ENCODE measurements at regions not wholly inside any gene's neighbourhood (a gene's known extent, or its start where the extent isn't known, plus 50 kb on each side); places are given as distances from the start of the nearest gene placed in this dataset.

- Histone ChIP-seq H3K36me3 (ENCODE audit: insufficient read depth, low read length, poor library complexity, severe bottlenecking) (no peaks in the 10 kb centered on the region), H3K27ac (ENCODE audit: low read depth, low read length, poor library complexity, severe bottlenecking) (no peak overlapping the region), H3K4me1 (ENCODE audit: insufficient read depth, low read length, poor library complexity, severe bottlenecking) (no peaks in the 10 kb centered on the region), H3K4me3 (ENCODE audit: low read depth, low read length, poor library complexity, severe bottlenecking) (no peak overlapping the region), H3K9me3 (ENCODE audit: low read depth, low read length, poor library complexity, severe bottlenecking) (no peaks in the 10 kb centered on the region), H3K27me3 (replicated peaks; ENCODE audit: insufficient read depth, low read depth, low read length, poor library complexity) (no peaks in the 10 kb centered on the region)
- TF ChIP-seq EZH2 (IDR thresholded peaks at IDR 0.05; ENCODE audit: borderline replicate concordance, low read depth, low read length, poor library complexity, severe bottlenecking) = no peak
- TF ChIP-seq, protein P1, sequence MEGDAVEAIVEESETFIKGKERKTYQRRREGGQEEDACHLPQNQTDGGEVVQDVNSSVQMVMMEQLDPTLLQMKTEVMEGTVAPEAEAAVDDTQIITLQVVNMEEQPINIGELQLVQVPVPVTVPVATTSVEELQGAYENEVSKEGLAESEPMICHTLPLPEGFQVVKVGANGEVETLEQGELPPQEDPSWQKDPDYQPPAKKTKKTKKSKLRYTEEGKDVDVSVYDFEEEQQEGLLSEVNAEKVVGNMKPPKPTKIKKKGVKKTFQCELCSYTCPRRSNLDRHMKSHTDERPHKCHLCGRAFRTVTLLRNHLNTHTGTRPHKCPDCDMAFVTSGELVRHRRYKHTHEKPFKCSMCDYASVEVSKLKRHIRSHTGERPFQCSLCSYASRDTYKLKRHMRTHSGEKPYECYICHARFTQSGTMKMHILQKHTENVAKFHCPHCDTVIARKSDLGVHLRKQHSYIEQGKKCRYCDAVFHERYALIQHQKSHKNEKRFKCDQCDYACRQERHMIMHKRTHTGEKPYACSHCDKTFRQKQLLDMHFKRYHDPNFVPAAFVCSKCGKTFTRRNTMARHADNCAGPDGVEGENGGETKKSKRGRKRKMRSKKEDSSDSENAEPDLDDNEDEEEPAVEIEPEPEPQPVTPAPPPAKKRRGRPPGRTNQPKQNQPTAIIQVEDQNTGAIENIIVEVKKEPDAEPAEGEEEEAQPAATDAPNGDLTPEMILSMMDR (conservative IDR thresholded peaks at IDR 0.05; ENCODE audit: low read depth, low read length) = no peak
- no peak for DNase-seq (ENCODE audit: low spot score)
- no TSS peak for BruUV-seq (replicated peaks)
- POLR2A ChIA-PET (ENCODE audit: low non-redundant PET) = no interaction called here
- CTCF ChIA-PET = no interaction called here
- intact Hi-C loops (cut with micrococcal nuclease; ENCODE audit: unreplicated experiment) = no loop called here
Observed at GRCh38 chr15:39486621-39487457, 94.0 kb upstream of the THBS1 start.

- BruUV-seq (replicated peaks) = no TSS peak
- ChIA-PET POLR2A (ENCODE audit: low non-redundant PET) (no interaction called here), CTCF (no interaction called here)
Observed at GRCh38 chr15:39487458-39487735, 93.5 kb upstream of the THBS1 start.

DNA sequence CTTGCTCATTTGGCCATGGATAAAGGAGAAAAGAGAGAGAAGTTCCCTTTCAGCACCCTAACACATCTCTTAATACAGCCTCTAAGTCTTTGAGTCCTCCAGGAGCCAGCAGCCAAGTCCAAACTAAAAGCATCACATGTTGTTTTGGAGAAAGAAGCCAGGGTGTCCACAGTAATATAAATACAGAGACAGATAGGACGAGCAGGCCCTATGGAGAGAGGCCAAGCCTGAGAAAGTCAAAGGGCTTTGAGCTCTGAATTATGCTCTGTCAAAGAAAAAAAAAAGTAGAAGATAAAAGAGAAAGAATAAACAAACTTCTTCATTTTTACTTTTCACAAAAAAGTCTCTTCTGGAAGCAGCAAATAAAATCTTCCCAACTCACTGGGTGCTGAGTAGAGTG is 92.4 kb upstream of the THBS1 start:
- TF ChIP-seq EZH2 (IDR thresholded peaks at IDR 0.05; ENCODE audit: borderline replicate concordance, low read depth, low read length, poor library complexity, severe bottlenecking) = no peak
- TF ChIP-seq, protein P1 (conservative IDR thresholded peaks at IDR 0.05; ENCODE audit: low read depth, low read length) = no peak
- Histone ChIP-seq H3K4me3 (ENCODE audit: low read depth, low read length, poor library complexity, severe bottlenecking) (no peak overlapping the region), H3K4me1 (ENCODE audit: insufficient read depth, low read length, poor library complexity, severe bottlenecking) (no peaks in the 10 kb centered on the region), H3K36me3 (ENCODE audit: insufficient read depth, low read length, poor library complexity, severe bottlenecking) (no peaks in the 10 kb centered on the region), H3K27me3 (replicated peaks; ENCODE audit: insufficient read depth, low read depth, low read length, poor library complexity) (peaks cover 6% of the 10 kb centered on the region), H3K27ac (ENCODE audit: low read depth, low read length, poor library complexity, severe bottlenecking) (no peak overlapping the region), H3K9me3 (ENCODE audit: low read depth, low read length, poor library complexity, severe bottlenecking) (no peaks in the 10 kb centered on the region)
- no TSS peak for BruUV-seq (replicated peaks)
- DNase-seq (ENCODE audit: low spot score) = no peak
- CTCF ChIA-PET = no interaction called here
- intact Hi-C loops (cut with micrococcal nuclease; ENCODE audit: unreplicated experiment) = no loop called here
- POLR2A ChIA-PET (ENCODE audit: low non-redundant PET) = no interaction called here

More at GRCh38 chr15:39487458-39487735, 93.5 kb upstream of the THBS1 start:
- no peaks in the 10 kb centered on the region for H3K36me3 ChIP-seq (ENCODE audit: insufficient read depth, low read length, poor library complexity, severe bottlenecking)
- H3K4me3 ChIP-seq (ENCODE audit: low read depth, low read length, poor library complexity, severe bottlenecking) = no peak overlapping the region
- TF ChIP-seq, protein P1 (conservative IDR thresholded peaks at IDR 0.05; ENCODE audit: low read depth, low read length) = no peak
- no peak for TF ChIP-seq EZH2 (IDR thresholded peaks at IDR 0.05; ENCODE audit: borderline replicate concordance, low read depth, low read length, poor library complexity, severe bottlenecking)
- no peaks in the 10 kb centered on the region for H3K9me3 ChIP-seq (ENCODE audit: low read depth, low read length, poor library complexity, severe bottlenecking)
- H3K27me3 ChIP-seq (replicated peaks; ENCODE audit: insufficient read depth, low read depth, low read length, poor library complexity) = no peaks in the 10 kb centered on the region
- DNase-seq (ENCODE audit: low spot score) = no peak
- intact Hi-C loops (cut with micrococcal nuclease; ENCODE audit: unreplicated experiment) = no loop called here
- no peaks in the 10 kb centered on the region for H3K4me1 ChIP-seq (ENCODE audit: insufficient read depth, low read length, poor library complexity, severe bottlenecking)
- no peak overlapping the region for H3K27ac ChIP-seq (ENCODE audit: low read depth, low read length, poor library complexity, severe bottlenecking)
